GM19328 (cell line): ENCODE measurements at regions not wholly inside any gene's neighbourhood (a gene's known extent, or its start where the extent isn't known, plus 50 kb on each side); places are given as distances from the start of the nearest gene placed in this dataset.

Experiments used
- ATAC-seq: cut with Tn5 transposase; IDR thresholded peaks from one replicate; pipeline ENCODE4 v1.9.1; 2021; ENCODE audit warnings: mild to moderate bottlenecking, moderate library complexity; ENCODE audit not compliant: unreplicated experiment

- ATAC-seq: no peak
Observed at GRCh38 chr1:239590556-239590955, 204.2 kb downstream of the CHRM3 start.

GRCh38 chr1:239593527-239593926 lies 207.2 kb downstream of the CHRM3 start:
- ATAC-seq: no peak

GRCh38 chr1:239600588-239600987 lies 214.2 kb downstream of the CHRM3 start:
- ATAC-seq: no peak

DNA sequence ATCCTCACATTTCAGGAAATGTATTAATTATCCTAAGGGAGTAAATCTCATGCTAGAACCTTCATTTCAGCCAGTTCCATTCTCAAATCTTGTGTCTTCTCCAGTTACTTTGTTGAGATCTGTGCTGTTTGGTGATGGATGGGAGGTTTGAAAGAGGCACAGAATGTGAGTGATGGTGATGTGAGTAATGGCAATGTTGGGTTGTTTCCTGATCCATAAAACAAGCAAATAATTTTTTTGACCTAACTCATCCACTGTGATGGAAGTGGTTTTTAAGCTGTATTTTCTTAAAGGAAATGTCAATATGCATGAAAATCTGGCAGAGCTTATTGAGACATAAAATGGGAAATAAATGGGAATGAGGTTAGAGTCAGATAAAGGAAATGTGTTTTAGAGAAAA lies 214.7 kb downstream of the CHRM3 start:
- ATAC-seq: no peak

DNA sequence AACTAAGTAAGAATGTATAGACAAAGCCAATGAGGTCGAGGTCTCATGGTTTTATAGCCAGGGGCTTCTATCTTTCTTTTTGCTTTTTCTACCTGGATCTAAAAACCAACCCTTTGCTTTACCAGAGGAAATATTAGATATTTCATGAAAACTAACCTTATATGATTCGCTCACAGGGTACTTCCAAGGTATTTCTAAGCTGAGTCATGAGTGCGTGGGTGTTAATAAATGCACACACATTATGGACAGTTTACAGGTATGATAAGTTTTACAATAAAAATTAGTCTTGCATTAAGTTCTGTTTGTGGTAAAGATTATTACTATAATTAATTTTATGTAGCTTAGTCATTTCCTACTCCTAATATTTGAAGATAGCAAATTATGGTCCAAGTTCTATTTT lies 217.2 kb downstream of the CHRM3 start:
- no peak for ATAC-seq

- no peak for ATAC-seq
Observed at GRCh38 chr1:239606850-239607400, 220.6 kb downstream of the CHRM3 start.

DNA sequence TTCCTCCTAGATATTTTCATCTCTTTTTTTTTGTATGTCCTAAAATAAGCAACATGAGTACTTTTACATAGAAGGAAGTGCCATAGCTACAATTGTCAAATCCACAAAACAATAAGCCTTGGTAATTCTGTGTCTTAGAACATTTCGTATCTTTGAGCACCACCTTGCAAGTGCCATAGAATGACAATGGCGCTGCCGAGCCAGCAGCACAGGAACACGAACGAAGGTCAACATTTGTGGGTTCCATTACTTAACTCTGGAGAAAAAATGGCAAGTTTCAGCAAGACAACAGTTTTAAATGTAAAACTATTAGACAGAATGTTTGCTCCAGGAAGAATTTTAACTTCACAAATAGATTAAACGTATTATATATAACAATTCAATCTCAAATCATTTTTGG lies 222.1 kb downstream of the CHRM3 start:
- ATAC-seq: no peak

- ATAC-seq: no peak
Observed at GRCh38 chr1:239612379-239612778, 226.0 kb downstream of the CHRM3 start.

DNA sequence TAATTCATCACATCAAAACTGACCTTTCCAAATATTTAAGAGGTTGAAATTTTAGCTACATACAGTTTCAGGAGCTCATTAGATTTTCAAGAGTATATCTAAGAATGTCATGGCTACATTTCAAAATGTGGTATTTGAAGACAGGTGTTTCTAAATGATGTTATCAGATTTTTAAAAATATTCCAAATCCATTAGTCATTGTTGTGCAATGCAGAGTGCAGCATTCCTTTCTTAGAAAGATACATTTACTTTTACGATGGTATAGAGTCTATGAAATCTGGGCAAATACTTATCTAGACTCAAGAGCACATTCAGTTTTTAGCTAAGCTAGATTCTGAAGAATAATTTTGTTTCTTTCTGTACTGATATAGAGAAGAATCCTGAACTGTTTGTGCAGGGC lies 230.3 kb downstream of the CHRM3 start:
- ATAC-seq: no peak

- no peak for ATAC-seq
Observed at GRCh38 chr1:239617259-239617658, 230.9 kb downstream of the CHRM3 start.

- ATAC-seq: no peak
Observed at GRCh38 chr1:239617731-239618130, 231.4 kb downstream of the CHRM3 start.

DNA sequence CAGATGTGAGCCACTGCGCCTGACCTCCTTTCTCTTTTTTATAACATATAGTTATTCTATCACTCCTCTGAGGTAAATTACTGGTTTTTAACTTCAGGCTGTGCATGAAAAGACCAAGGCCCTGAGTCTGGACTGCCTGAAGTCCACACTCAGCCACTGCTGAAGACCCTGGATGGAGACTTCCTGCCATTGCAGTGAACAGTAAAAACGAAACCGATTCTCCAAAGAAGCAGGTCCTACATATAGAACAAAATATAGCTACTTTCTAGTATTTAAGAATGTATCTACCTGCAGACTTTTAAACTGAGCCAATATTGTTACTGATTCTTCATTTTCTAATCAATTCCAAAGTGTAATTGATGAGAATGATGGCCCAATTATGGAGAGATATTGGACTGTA lies 232.8 kb downstream of the CHRM3 start:
- no peak for ATAC-seq

- no peak for ATAC-seq
Observed at GRCh38 chr1:239630767-239631166, 244.4 kb downstream of the CHRM3 start.

DNA sequence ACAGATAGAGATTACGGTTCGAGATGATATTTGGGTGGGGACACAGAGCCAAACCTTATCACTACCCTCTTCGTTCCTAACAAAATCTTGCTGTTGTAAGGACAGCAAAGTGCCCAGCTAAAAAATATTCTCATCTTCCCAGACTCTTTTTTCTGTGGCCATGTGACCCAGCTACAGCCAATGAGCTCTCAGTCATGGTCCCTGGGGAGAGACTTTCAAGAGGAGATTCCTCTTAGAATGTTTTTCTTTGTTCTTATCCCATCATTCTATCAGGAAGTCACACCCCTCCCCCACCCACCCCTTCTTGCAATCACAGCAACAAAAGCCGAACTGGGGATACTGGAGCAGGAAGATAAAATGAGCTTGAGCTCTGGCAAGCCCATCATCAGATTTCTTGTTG lies 247.1 kb downstream of the CHRM3 start:
- no peak for ATAC-seq

GRCh38 chr1:239635276-239635675 lies 248.9 kb downstream of the CHRM3 start:
- no peak for ATAC-seq

DNA sequence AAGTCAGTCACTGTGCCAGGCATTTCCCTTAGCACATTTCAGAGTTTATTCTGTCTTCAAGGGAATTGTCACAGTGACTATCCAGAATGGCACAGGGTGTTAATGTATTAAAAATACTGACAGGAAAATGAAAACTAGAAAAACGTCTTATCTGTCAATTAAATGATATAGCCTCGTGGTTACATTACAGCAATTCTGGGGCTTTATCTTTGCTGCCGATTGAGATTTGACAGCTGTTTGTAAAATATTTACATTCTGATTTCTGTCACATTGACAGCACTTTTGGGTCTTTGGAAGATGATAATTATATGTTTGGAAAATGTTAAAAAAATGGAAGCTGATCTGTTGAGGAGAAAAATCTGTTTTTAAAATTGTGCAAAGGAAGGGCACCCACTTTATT lies 250.0 kb downstream of the CHRM3 start:
- ATAC-seq: no peak

GRCh38 chr1:239644604-239645003 lies 258.2 kb downstream of the CHRM3 start:
- no peak for ATAC-seq

GRCh38 chr1:239647045-239647444 lies 260.7 kb downstream of the CHRM3 start:
- ATAC-seq: no peak

GRCh38 chr1:239647964-239648632 lies 261.7 kb downstream of the CHRM3 start:
- no peak for ATAC-seq

- ATAC-seq: no peak
Observed at GRCh38 chr1:239655023-239655422, 268.7 kb downstream of the CHRM3 start.

- no peak for ATAC-seq
Observed at GRCh38 chr1:239657291-239657690, 270.9 kb downstream of the CHRM3 start.

GRCh38 chr1:239662950-239663349 lies 276.6 kb downstream of the CHRM3 start:
- ATAC-seq: no peak

- no peak for ATAC-seq
Observed at GRCh38 chr1:239672256-239672655, 285.9 kb downstream of the CHRM3 start.
